ENCODE measurements at regions not wholly inside any gene's neighbourhood (a gene's known extent, or its start where the extent isn't known, plus 50 kb on each side); places are given as distances from the start of the nearest gene placed in this dataset.

GRCh38 chr14:98802044-98802443, 470.0 kb downstream of the BCL11B start:
- TF ChIP-seq POLR2A (IDR thresholded peaks at IDR 0.05; ENCODE audit: low read length) (no peak), GATA1 (IDR thresholded peaks at IDR 0.05; ENCODE audit: low read depth, low read length) (no peak)

GRCh38 chr14:98803196-98803595, 468.8 kb downstream of the BCL11B start:
- TF ChIP-seq POLR2A (IDR thresholded peaks at IDR 0.05; ENCODE audit: low read length): no peak
- no peak for TF ChIP-seq GATA1 (IDR thresholded peaks at IDR 0.05; ENCODE audit: low read depth, low read length)
- DNase-seq: no peak

More at GRCh38 chr14:98802044-98802443, 470.0 kb downstream of the BCL11B start:
- no peak for DNase-seq

GRCh38 chr14:98808494-98809407, 463.2 kb downstream of the BCL11B start:
- no peak for DNase-seq
- TF ChIP-seq GATA1 (IDR thresholded peaks at IDR 0.05; ENCODE audit: low read depth, low read length) (no peak), POLR2A (IDR thresholded peaks at IDR 0.05; ENCODE audit: low read length) (no peak)

GRCh38 chr14:98816195-98816594, 455.8 kb downstream of the BCL11B start:
- TF ChIP-seq GATA1 (IDR thresholded peaks at IDR 0.05; ENCODE audit: low read depth, low read length): no peak
- TF ChIP-seq POLR2A (IDR thresholded peaks at IDR 0.05; ENCODE audit: low read length): no peak
- DNase-seq: no peak

- TF ChIP-seq GATA1 (IDR thresholded peaks at IDR 0.05; ENCODE audit: low read depth, low read length) (no peak), POLR2A (IDR thresholded peaks at IDR 0.05; ENCODE audit: low read length) (no peak)
- no peak for DNase-seq
Observed at GRCh38 chr14:98816720-98817119, 455.3 kb downstream of the BCL11B start.

- DNase-seq: no peak
- no peak for TF ChIP-seq POLR2A (IDR thresholded peaks at IDR 0.05; ENCODE audit: low read length)
- no peak for TF ChIP-seq GATA1 (IDR thresholded peaks at IDR 0.05; ENCODE audit: low read depth, low read length)
Observed at GRCh38 chr14:98819132-98819866, 452.7 kb downstream of the BCL11B start.

GRCh38 chr14:98819867-98820206, 452.2 kb downstream of the BCL11B start:
- TF ChIP-seq POLR2A (IDR thresholded peaks at IDR 0.05; ENCODE audit: low read length) (no peak), GATA1 (IDR thresholded peaks at IDR 0.05; ENCODE audit: low read depth, low read length) (no peak)
- no peak for DNase-seq

GRCh38 chr14:98822917-98823316, 449.1 kb downstream of the BCL11B start:
- DNase-seq: no peak
- TF ChIP-seq GATA1 (IDR thresholded peaks at IDR 0.05; ENCODE audit: low read depth, low read length): no peak
- no peak for TF ChIP-seq POLR2A (IDR thresholded peaks at IDR 0.05; ENCODE audit: low read length)

- TF ChIP-seq GATA1 (IDR thresholded peaks at IDR 0.05; ENCODE audit: low read depth, low read length) (no peak), POLR2A (IDR thresholded peaks at IDR 0.05; ENCODE audit: low read length) (no peak)
- DNase-seq: no peak
Observed at GRCh38 chr14:98826618-98827017, 445.4 kb downstream of the BCL11B start.

- TF ChIP-seq POLR2A (IDR thresholded peaks at IDR 0.05; ENCODE audit: low read length) (no peak), GATA1 (IDR thresholded peaks at IDR 0.05; ENCODE audit: low read depth, low read length) (no peak)
- DNase-seq: no peak
Observed at GRCh38 chr14:98834119-98834518, 437.9 kb downstream of the BCL11B start.

- DNase-seq: no peak
- TF ChIP-seq GATA1 (IDR thresholded peaks at IDR 0.05; ENCODE audit: low read depth, low read length): no peak
- no peak for TF ChIP-seq POLR2A (IDR thresholded peaks at IDR 0.05; ENCODE audit: low read length)
Observed at GRCh38 chr14:98835051-98835824, 436.8 kb downstream of the BCL11B start.

GRCh38 chr14:98835825-98836100, 436.2 kb downstream of the BCL11B start:
- TF ChIP-seq POLR2A (IDR thresholded peaks at IDR 0.05; ENCODE audit: low read length) (no peak), GATA1 (IDR thresholded peaks at IDR 0.05; ENCODE audit: low read depth, low read length) (no peak)
- no peak for DNase-seq

GRCh38 chr14:98840091-98840490, 431.9 kb downstream of the BCL11B start:
- no peak for DNase-seq
- TF ChIP-seq GATA1 (IDR thresholded peaks at IDR 0.05; ENCODE audit: low read depth, low read length): no peak
- TF ChIP-seq POLR2A (IDR thresholded peaks at IDR 0.05; ENCODE audit: low read length): no peak

- no peak for TF ChIP-seq GATA1 (IDR thresholded peaks at IDR 0.05; ENCODE audit: low read depth, low read length)
- no peak for TF ChIP-seq POLR2A (IDR thresholded peaks at IDR 0.05; ENCODE audit: low read length)
- DNase-seq: no peak
Observed at GRCh38 chr14:98840511-98840910, 431.5 kb downstream of the BCL11B start.

Measured in erythroblast (primary cell).